ENCODE measurements at regions not wholly inside any gene's neighbourhood (a gene's known extent, or its start where the extent isn't known, plus 50 kb on each side); places are given as distances from the start of the nearest gene placed in this dataset.

- H3K27ac ChIP-seq (ENCODE audit: low read depth in 1 of 2, low read length in 2 of 2): no peak overlapping the region
Observed at GRCh38 chr2:43018179-43019024, 208.0 kb downstream of the ZFP36L2 start.

GRCh38 chr2:43013821-43014345 lies 212.5 kb downstream of the ZFP36L2 start:
- intact Hi-C loops (cut with DNase I): no loop called here
- Histone ChIP-seq H3K4me1 (ENCODE audit: control insufficient read depth in 1 of 2, insufficient read depth in 2 of 2, low read length in 2 of 2) (no peaks in the 10 kb centered on the region), H3K9me3 (ENCODE audit: control insufficient read depth, low read length) (no peaks in the 10 kb centered on the region), H3K36me3 (ENCODE audit: control insufficient read depth in 1 of 2, insufficient read depth in 2 of 2, low read length in 1 of 2) (no peaks in the 10 kb centered on the region), H3K27me3 (ENCODE audit: control insufficient read depth in 1 of 2, insufficient read depth in 2 of 2, low read length in 1 of 2) (no peaks in the 10 kb centered on the region), H3K4me3 (ENCODE audit: low read length in 2 of 2) (no peak overlapping the region), H3K27ac (ENCODE audit: low read depth in 1 of 2, low read length in 2 of 2) (no peak overlapping the region)
- 89 to 92% methylated on average over 4 of the region's 4 CpGs for WGBS, 2 donors
- ATAC-seq (ENCODE audit: low FRiP score) (no peak), DNase-seq (no peak)

More at GRCh38 chr2:43018179-43019024, 208.0 kb downstream of the ZFP36L2 start:
- peak; percentile 89 to 92 for DNase-seq
- Histone ChIP-seq H3K9me3 (ENCODE audit: control insufficient read depth, low read length) (peaks cover 3% of the 10 kb centered on the region), H3K4me1 (ENCODE audit: control insufficient read depth in 1 of 2, insufficient read depth in 2 of 2, low read length in 2 of 2) (no peaks in the 10 kb centered on the region), H3K27me3 (ENCODE audit: control insufficient read depth in 1 of 2, insufficient read depth in 2 of 2, low read length in 1 of 2) (no peaks in the 10 kb centered on the region), H3K36me3 (ENCODE audit: control insufficient read depth in 1 of 2, insufficient read depth in 2 of 2, low read length in 1 of 2) (no peaks in the 10 kb centered on the region), H3K4me3 (ENCODE audit: low read length in 2 of 2) (no peak overlapping the region)
- peak; percentile 90 for ATAC-seq (ENCODE audit: low FRiP score)
- intact Hi-C loops (cut with DNase I): no loop called here
- WGBS, 2 donors: 92% methylated on average over 11 of the region's 11 CpGs

GRCh38 chr2:43012966-43013365 lies 213.4 kb downstream of the ZFP36L2 start:
- no peak for ATAC-seq (ENCODE audit: low FRiP score)
- intact Hi-C loops (cut with DNase I): no loop called here
- WGBS, 2 donors: 47 to 50% methylated on average over 2 of the region's 2 CpGs

GRCh38 chr2:43011158-43011491 lies 215.3 kb downstream of the ZFP36L2 start:
- intact Hi-C loops (cut with DNase I): no loop called here
- Histone ChIP-seq H3K27ac (ENCODE audit: low read depth in 1 of 2, low read length in 2 of 2) (no peak overlapping the region), H3K9me3 (ENCODE audit: control insufficient read depth, low read length) (peaks cover 2% of the 10 kb centered on the region), H3K27me3 (ENCODE audit: control insufficient read depth in 1 of 2, insufficient read depth in 2 of 2, low read length in 1 of 2) (no peaks in the 10 kb centered on the region), H3K4me3 (ENCODE audit: low read length in 2 of 2) (no peak overlapping the region), H3K4me1 (ENCODE audit: control insufficient read depth in 1 of 2, insufficient read depth in 2 of 2, low read length in 2 of 2) (no peaks in the 10 kb centered on the region), H3K36me3 (ENCODE audit: control insufficient read depth in 1 of 2, insufficient read depth in 2 of 2, low read length in 1 of 2) (no peaks in the 10 kb centered on the region)
- WGBS, 2 donors: 70 to 71% methylated on average over 1 of the region's 1 CpG
- ATAC-seq (ENCODE audit: low FRiP score) (no peak), DNase-seq (peak in 1 of 2 donors; percentile 2)

More at GRCh38 chr2:43012966-43013365, 213.4 kb downstream of the ZFP36L2 start:
- no peaks in the 10 kb centered on the region for H3K36me3 ChIP-seq (ENCODE audit: control insufficient read depth in 1 of 2, insufficient read depth in 2 of 2, low read length in 1 of 2)
- H3K4me1 ChIP-seq (ENCODE audit: control insufficient read depth in 1 of 2, insufficient read depth in 2 of 2, low read length in 2 of 2): no peaks in the 10 kb centered on the region
- DNase-seq: no peak
- H3K4me3 ChIP-seq (ENCODE audit: low read length in 2 of 2): no peak overlapping the region
- peaks cover under 1% of the 10 kb centered on the region for H3K9me3 ChIP-seq (ENCODE audit: control insufficient read depth, low read length)
- no peaks in the 10 kb centered on the region for H3K27me3 ChIP-seq (ENCODE audit: control insufficient read depth in 1 of 2, insufficient read depth in 2 of 2, low read length in 1 of 2)
- no peak overlapping the region for H3K27ac ChIP-seq (ENCODE audit: low read depth in 1 of 2, low read length in 2 of 2)

- H3K27me3 ChIP-seq (ENCODE audit: control insufficient read depth in 1 of 2, insufficient read depth in 2 of 2, low read length in 1 of 2): no peaks in the 10 kb centered on the region
- ATAC-seq (ENCODE audit: low FRiP score) (no peak), DNase-seq (no peak)
- intact Hi-C loops (cut with DNase I): no loop called here
- H3K9me3 ChIP-seq (ENCODE audit: control insufficient read depth, low read length): peaks cover 2% of the 10 kb centered on the region
- no peaks in the 10 kb centered on the region for H3K36me3 ChIP-seq (ENCODE audit: control insufficient read depth in 1 of 2, insufficient read depth in 2 of 2, low read length in 1 of 2)
- H3K4me3 ChIP-seq (ENCODE audit: low read length in 2 of 2): no peak overlapping the region
- WGBS, 2 donors: 62 to 66% methylated on average over 5 of the region's 5 CpGs
- no peak overlapping the region for H3K27ac ChIP-seq (ENCODE audit: low read depth in 1 of 2, low read length in 2 of 2)
- no peaks in the 10 kb centered on the region for H3K4me1 ChIP-seq (ENCODE audit: control insufficient read depth in 1 of 2, insufficient read depth in 2 of 2, low read length in 2 of 2)
Observed at GRCh38 chr2:43010438-43011157, 215.8 kb downstream of the ZFP36L2 start.

- ATAC-seq (ENCODE audit: low FRiP score): no peak
Observed at GRCh38 chr2:43009448-43009847, 217.0 kb downstream of the ZFP36L2 start.

GRCh38 chr2:43008388-43008787 lies 216.0 kb upstream of the HAAO start:
- DNase-seq: no peak
- no peak for ATAC-seq (ENCODE audit: low FRiP score)
- Histone ChIP-seq H3K9me3 (ENCODE audit: control insufficient read depth, low read length) (peaks cover 2% of the 10 kb centered on the region), H3K27ac (ENCODE audit: low read depth in 1 of 2, low read length in 2 of 2) (no peak overlapping the region), H3K36me3 (ENCODE audit: control insufficient read depth in 1 of 2, insufficient read depth in 2 of 2, low read length in 1 of 2) (no peaks in the 10 kb centered on the region), H3K4me3 (ENCODE audit: low read length in 2 of 2) (no peak overlapping the region), H3K27me3 (ENCODE audit: control insufficient read depth in 1 of 2, insufficient read depth in 2 of 2, low read length in 1 of 2) (no peaks in the 10 kb centered on the region), H3K4me1 (ENCODE audit: control insufficient read depth in 1 of 2, insufficient read depth in 2 of 2, low read length in 2 of 2) (no peaks in the 10 kb centered on the region)
- 75 to 94% methylated on average over 4 of the region's 4 CpGs for WGBS, 2 donors
- intact Hi-C loops (cut with DNase I): no loop called here

More at GRCh38 chr2:43009448-43009847, 217.0 kb downstream of the ZFP36L2 start:
- intact Hi-C loops (cut with DNase I): no loop called here
- H3K27ac ChIP-seq (ENCODE audit: low read depth in 1 of 2, low read length in 2 of 2): no peak overlapping the region
- H3K36me3 ChIP-seq (ENCODE audit: control insufficient read depth in 1 of 2, insufficient read depth in 2 of 2, low read length in 1 of 2): no peaks in the 10 kb centered on the region
- DNase-seq: no peak
- peaks cover 2% of the 10 kb centered on the region for H3K9me3 ChIP-seq (ENCODE audit: control insufficient read depth, low read length)
- H3K27me3 ChIP-seq (ENCODE audit: control insufficient read depth in 1 of 2, insufficient read depth in 2 of 2, low read length in 1 of 2): no peaks in the 10 kb centered on the region
- no peak overlapping the region for H3K4me3 ChIP-seq (ENCODE audit: low read length in 2 of 2)
- WGBS, 2 donors: 94 to 97% methylated on average over 5 of the region's 5 CpGs
- H3K4me1 ChIP-seq (ENCODE audit: control insufficient read depth in 1 of 2, insufficient read depth in 2 of 2, low read length in 2 of 2): no peaks in the 10 kb centered on the region

GRCh38 chr2:43007901-43008300 lies 215.5 kb upstream of the HAAO start:
- Histone ChIP-seq H3K4me3 (ENCODE audit: low read length in 2 of 2) (no peak overlapping the region), H3K27me3 (ENCODE audit: control insufficient read depth in 1 of 2, insufficient read depth in 2 of 2, low read length in 1 of 2) (no peaks in the 10 kb centered on the region), H3K4me1 (ENCODE audit: control insufficient read depth in 1 of 2, insufficient read depth in 2 of 2, low read length in 2 of 2) (no peaks in the 10 kb centered on the region), H3K36me3 (ENCODE audit: control insufficient read depth in 1 of 2, insufficient read depth in 2 of 2, low read length in 1 of 2) (no peaks in the 10 kb centered on the region), H3K27ac (ENCODE audit: low read depth in 1 of 2, low read length in 2 of 2) (no peak overlapping the region), H3K9me3 (ENCODE audit: control insufficient read depth, low read length) (peaks cover 2% of the 10 kb centered on the region)
- ATAC-seq (ENCODE audit: low FRiP score) (no peak), DNase-seq (no peak)
- WGBS, 2 donors: 96 to 98% methylated on average over 2 of the region's 2 CpGs
- intact Hi-C loops (cut with DNase I): no loop called here
